ENCODE measurements at regions not wholly inside any gene's neighbourhood (a gene's known extent, or its start where the extent isn't known, plus 50 kb on each side); places are given as distances from the start of the nearest gene placed in this dataset.

- H2AFZ ChIP-seq (ENCODE audit: low read length) = no peak overlapping the region
- H3K4me3 ChIP-seq (ENCODE audit: low read depth, low read length, poor library complexity, severe bottlenecking) = no peak overlapping the region
- no peaks in the 10 kb centered on the region for H3K9me2 ChIP-seq (ENCODE audit: insufficient read depth, low read length)
- no peak overlapping the region for H3K4me2 ChIP-seq (ENCODE audit: low read length)
- H3K4me1 ChIP-seq (ENCODE audit: insufficient read depth, low read length, poor library complexity, severe bottlenecking) = no peaks in the 10 kb centered on the region
- BruUV-seq (replicated peaks) = no TSS peak
- intact Hi-C loops (cut with micrococcal nuclease; ENCODE audit: unreplicated experiment) = no loop called here
- TF ChIP-seq, protein P1, sequence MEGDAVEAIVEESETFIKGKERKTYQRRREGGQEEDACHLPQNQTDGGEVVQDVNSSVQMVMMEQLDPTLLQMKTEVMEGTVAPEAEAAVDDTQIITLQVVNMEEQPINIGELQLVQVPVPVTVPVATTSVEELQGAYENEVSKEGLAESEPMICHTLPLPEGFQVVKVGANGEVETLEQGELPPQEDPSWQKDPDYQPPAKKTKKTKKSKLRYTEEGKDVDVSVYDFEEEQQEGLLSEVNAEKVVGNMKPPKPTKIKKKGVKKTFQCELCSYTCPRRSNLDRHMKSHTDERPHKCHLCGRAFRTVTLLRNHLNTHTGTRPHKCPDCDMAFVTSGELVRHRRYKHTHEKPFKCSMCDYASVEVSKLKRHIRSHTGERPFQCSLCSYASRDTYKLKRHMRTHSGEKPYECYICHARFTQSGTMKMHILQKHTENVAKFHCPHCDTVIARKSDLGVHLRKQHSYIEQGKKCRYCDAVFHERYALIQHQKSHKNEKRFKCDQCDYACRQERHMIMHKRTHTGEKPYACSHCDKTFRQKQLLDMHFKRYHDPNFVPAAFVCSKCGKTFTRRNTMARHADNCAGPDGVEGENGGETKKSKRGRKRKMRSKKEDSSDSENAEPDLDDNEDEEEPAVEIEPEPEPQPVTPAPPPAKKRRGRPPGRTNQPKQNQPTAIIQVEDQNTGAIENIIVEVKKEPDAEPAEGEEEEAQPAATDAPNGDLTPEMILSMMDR (conservative IDR thresholded peaks at IDR 0.05; ENCODE audit: low read length) = no peak
- no peaks in the 10 kb centered on the region for H3K9me3 ChIP-seq (ENCODE audit: low read length)
- H4K20me1 ChIP-seq (ENCODE audit: insufficient read depth, low read length) = no peaks in the 10 kb centered on the region
- no peaks in the 10 kb centered on the region for H3K36me3 ChIP-seq (ENCODE audit: insufficient read depth, low read length)
- H3K27ac ChIP-seq (ENCODE audit: low read depth, low read length, poor library complexity, severe bottlenecking) = no peak overlapping the region
- no peaks in the 10 kb centered on the region for H3K79me2 ChIP-seq (ENCODE audit: insufficient read depth, low read depth, low read length)
- no peak for DNase-seq (ENCODE audit: low spot score)
- POLR2A ChIA-PET = interaction anchor here (1.4 kb wide), 1 partner anchor 11 kb away, joined by 3 read pairs; no protein-coding TSS in a partner anchor
- CTCF ChIA-PET (ENCODE audit: unreplicated experiment) = no interaction called here
These were observed 677.3 kb upstream of the ROBO1 start for GRCh38 chr3:80445053-80445452.

- POLR2A ChIA-PET = no interaction called here
- CTCF ChIA-PET (ENCODE audit: unreplicated experiment) = no interaction called here
- Histone ChIP-seq H3K79me2 (ENCODE audit: insufficient read depth, low read depth, low read length) (no peaks in the 10 kb centered on the region), H3K9me2 (ENCODE audit: insufficient read depth, low read length) (no peaks in the 10 kb centered on the region; the same call in 1 of the 2 replicates), H3K4me2 (ENCODE audit: low read length) (no peak overlapping the region), H3K9me3 (ENCODE audit: low read length) (no peaks in the 10 kb centered on the region), H3K4me3 (ENCODE audit: low read depth, low read length, poor library complexity, severe bottlenecking) (no peak overlapping the region), H4K20me1 (ENCODE audit: insufficient read depth, low read length) (no peaks in the 10 kb centered on the region), H2AFZ (ENCODE audit: low read length) (no peak overlapping the region), H3K36me3 (ENCODE audit: insufficient read depth, low read length) (no peaks in the 10 kb centered on the region), H3K27ac (ENCODE audit: low read depth, low read length, poor library complexity, severe bottlenecking) (no peak overlapping the region), H3K4me1 (ENCODE audit: insufficient read depth, low read length, poor library complexity, severe bottlenecking) (no peaks in the 10 kb centered on the region)
- BruUV-seq (replicated peaks) = no TSS peak
- no peak for DNase-seq (ENCODE audit: low spot score)
- TF ChIP-seq, protein P1 (conservative IDR thresholded peaks at IDR 0.05; ENCODE audit: low read length) = no peak
- TF ChIP-seq EZH2phosphoT487 (IDR thresholded peaks at IDR 0.05; ENCODE audit: borderline replicate concordance, low read depth, low read length) = no peak
- intact Hi-C loops (cut with micrococcal nuclease; ENCODE audit: unreplicated experiment) = no loop called here
These were observed 671.7 kb upstream of the ROBO1 start for GRCh38 chr3:80439490-80439889.

DNA sequence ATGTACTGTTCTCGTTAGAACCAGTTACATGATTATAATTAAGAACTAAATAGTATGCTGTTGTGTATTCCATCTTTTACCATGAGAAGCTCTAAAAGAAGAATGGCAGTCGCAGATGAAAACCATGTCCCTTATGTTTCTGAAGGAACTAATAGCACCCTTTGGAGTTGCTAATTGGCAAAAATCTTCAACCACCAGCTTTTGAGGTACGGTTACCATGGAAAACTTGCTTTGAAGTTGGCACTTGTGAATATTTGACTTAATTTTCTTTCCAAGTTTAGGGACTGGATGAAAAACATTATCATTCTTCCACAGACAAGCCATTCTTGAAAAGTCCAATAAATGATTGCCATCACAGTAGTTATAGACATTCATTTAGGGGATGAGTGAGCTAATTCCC lies 666.6 kb upstream of the ROBO1 start:
- no peak for DNase-seq (ENCODE audit: low spot score)
- ChIA-PET POLR2A (interaction anchor here (1.0 kb wide), 1 partner anchor 11 kb away, joined by 3 read pairs; no protein-coding TSS in a partner anchor), CTCF (ENCODE audit: unreplicated experiment) (no interaction called here)
- Histone ChIP-seq H4K20me1 (ENCODE audit: insufficient read depth, low read length) (no peaks in the 10 kb centered on the region), H3K4me2 (ENCODE audit: low read length) (no peak overlapping the region), H3K27ac (ENCODE audit: low read depth, low read length, poor library complexity, severe bottlenecking) (no peak overlapping the region), H3K79me2 (ENCODE audit: insufficient read depth, low read depth, low read length) (no peaks in the 10 kb centered on the region), H3K4me1 (ENCODE audit: insufficient read depth, low read length, poor library complexity, severe bottlenecking) (no peaks in the 10 kb centered on the region), H3K4me3 (ENCODE audit: low read depth, low read length, poor library complexity, severe bottlenecking) (no peak overlapping the region), H3K9me2 (ENCODE audit: insufficient read depth, low read length) (no peaks in the 10 kb centered on the region; the same call in 1 of the 2 replicates), H3K9me3 (ENCODE audit: low read length) (0 out of 2 replicates have a peak, but pooled peaks cover 10% of the 10 kb centered on the region), H3K36me3 (ENCODE audit: insufficient read depth, low read length) (no peaks in the 10 kb centered on the region), H2AFZ (ENCODE audit: low read length) (no peak overlapping the region)
- no TSS peak for BruUV-seq (replicated peaks)
- TF ChIP-seq EZH2phosphoT487 (IDR thresholded peaks at IDR 0.05; ENCODE audit: borderline replicate concordance, low read depth, low read length) = no peak
- TF ChIP-seq, protein P1 (conservative IDR thresholded peaks at IDR 0.05; ENCODE audit: low read length) = no peak
- intact Hi-C loops (cut with micrococcal nuclease; ENCODE audit: unreplicated experiment) = no loop called here
